Common myeloid progenitor, CD34-positive (primary cell): ENCODE measurements at regions not wholly inside any gene's neighbourhood (a gene's known extent, or its start where the extent isn't known, plus 50 kb on each side); places are given as distances from the start of the nearest gene placed in this dataset.
"Not testable (repeated sequence)": the region's sequence is repeated elsewhere in the genome, so short reads cannot be mapped to it uniquely, and the experiment has no call there.

Experiments
- CTCF ChIA-PET: fragments of 350-600 bp; sonication (Branson Sonifier 250); formaldehyde crosslinking; loops from one replicate; lab custom pipeline; 2021; ENCODE audit warnings: antibody characterized with exemption; lab: Charles Lee
- POLR2A ChIA-PET: fragments of 350-600 bp; sonication (Branson Sonifier 250); formaldehyde crosslinking; loops from one replicate; lab custom pipeline; 2021; ENCODE audit warnings: antibody characterized with exemption; lab: Charles Lee
- DNase-seq, 3 donors: peaks; one replicate each; pipeline versions ENCODE4 v3.0.0 to v3.0.0-alpha.2; 2013
- H3K27ac ChIP-seq, 2 experiments: 1 replicate in 1 of 2; 2 replicates in 1 of 2; pipeline ENCODE4 v1.7.0; 2013; ENCODE audit warnings: inconsistent platforms in 2 of 2, low read length in 2 of 2, mild to moderate bottlenecking in 2 of 2, low read depth in 1 of 2, moderate library complexity in 1 of 2; ENCODE audit not compliant: severe bottlenecking in 2 of 2, insufficient read depth in 1 of 2, poor library complexity in 1 of 2
- H3K27me3 ChIP-seq, 5 experiments: replicated peaks in 2 of 5; 1 replicate in 3 of 5; 2 replicates in 2 of 5; pipeline versions ENCODE4 v1.6.1 to v1.7.0; 2013; ENCODE audit warnings: low read length in 4 of 5, mild to moderate bottlenecking in 2 of 5, moderate library complexity in 2 of 5, inconsistent platforms in 1 of 5; ENCODE audit not compliant: insufficient read depth in 5 of 5, control insufficient read depth in 4 of 5
- H3K36me3 ChIP-seq, 4 experiments: 1 replicate in 2 of 4; 2 replicates in 2 of 4; pipeline versions ENCODE4 v1.6.1 to v1.7.0; 2013; ENCODE audit warnings: low read length in 3 of 4, control low read depth in 1 of 4, mild to moderate bottlenecking in 1 of 4; ENCODE audit not compliant: control insufficient read depth in 4 of 4, insufficient read depth in 4 of 4
- H3K4me1 ChIP-seq, 4 experiments: 1 replicate in 3 of 4; 2 replicates in 1 of 4; pipeline versions ENCODE4 v1.6.1 to v1.7.1; 2013; ENCODE audit warnings: low read length in 3 of 4, mild to moderate bottlenecking in 3 of 4, control low read depth in 1 of 4, inconsistent platforms in 1 of 4, moderate library complexity in 1 of 4; ENCODE audit not compliant: control insufficient read depth in 4 of 4, insufficient read depth in 4 of 4; ENCODE audit errors: control extremely low read depth in 1 of 4
- H3K4me3 ChIP-seq, 7 experiments: 1 replicate in 4 of 7; 2 replicates in 3 of 7; pipeline versions ENCODE4 v1.5.1 to v1.7.0; 2013; ENCODE audit warnings: mild to moderate bottlenecking in 7 of 7, low read length in 6 of 7, moderate library complexity in 6 of 7, inconsistent platforms in 2 of 7, low read depth in 2 of 7, control low read depth in 1 of 7; ENCODE audit not compliant: insufficient read depth in 4 of 7, control insufficient read depth in 1 of 7; ENCODE audit errors: extremely low read depth in 1 of 7
- H3K9me3 ChIP-seq, 5 experiments: 1 replicate in 4 of 5; 2 replicates in 1 of 5; pipeline versions ENCODE4 v1.6.1 to v1.7.1; 2013; ENCODE audit warnings: low read length in 4 of 5, mild to moderate bottlenecking in 2 of 5, inconsistent platforms in 1 of 5, low read depth in 1 of 5, moderate library complexity in 1 of 5; ENCODE audit not compliant: control insufficient read depth in 4 of 5, insufficient read depth in 2 of 5; ENCODE audit errors: control extremely low read depth in 1 of 5
- WGBS: methylation state at CpG from one replicate; pipeline ENCODE4 v1.1.5; 2013; ENCODE audit not compliant: insufficient coverage; 5-methylcytosine and 5-hydroxymethylcytosine counted together

- H3K27me3 ChIP-seq, CTCF ChIA-PET, H3K27ac ChIP-seq, H3K4me3 ChIP-seq, H3K36me3 ChIP-seq, H3K9me3 ChIP-seq, H3K4me1 ChIP-seq, DNase-seq, POLR2A ChIA-PET: not testable (repeated sequence)
- 88% methylated on average over 2 of the region's 3 CpGs for WGBS
Observed at GRCh38 chr12:103026643-103027042, 69.2 kb downstream of the ASCL1 start.

- no peak for DNase-seq
- Histone ChIP-seq H3K9me3 (no peaks in the 10 kb centered on the region), H3K36me3 (no peaks in the 10 kb centered on the region), H3K4me3 (no peak overlapping the region), H3K27ac (no peak overlapping the region), H3K27me3 (no peaks in the 10 kb centered on the region), H3K4me1 (no peaks in the 10 kb centered on the region)
- ChIA-PET POLR2A (no interaction called here), CTCF (no interaction called here)
- 86% methylated on average over 4 of the region's 6 CpGs for WGBS
Observed at GRCh38 chr12:103028881-103029639, 71.6 kb downstream of the ASCL1 start.

GRCh38 chr12:103036581-103037214 is 79.2 kb downstream of the ASCL1 start:
- Histone ChIP-seq H3K27me3 (no peaks in the 10 kb centered on the region), H3K4me3 (no peak overlapping the region), H3K36me3 (no peaks in the 10 kb centered on the region), H3K27ac (no peak overlapping the region), H3K9me3 (peaks cover 0 to 2% (median 0%) of the 10 kb centered on the region in 5 experiments), H3K4me1 (no peaks in the 10 kb centered on the region)
- CTCF ChIA-PET: no interaction called here
- WGBS: no CpG with 5 or more reads among the region's 1 CpG
- POLR2A ChIA-PET: no interaction called here
- no peak for DNase-seq

- POLR2A ChIA-PET: no interaction called here
- DNase-seq: no peak
- WGBS: 37% methylated on average over 16 of the region's 18 CpGs
Observed at GRCh38 chr12:103043531-103044486, 86.3 kb downstream of the ASCL1 start.

GRCh38 chr12:103046154-103046553 is 88.7 kb downstream of the ASCL1 start:
- no peak overlapping the region for H3K27ac ChIP-seq
- H3K27me3 ChIP-seq: peaks cover 0 to 10% (median 1%) of the 10 kb centered on the region in 5 experiments
- no peak overlapping the region for H3K4me3 ChIP-seq
- ChIA-PET CTCF (no interaction called here), POLR2A (no interaction called here)
- no peak for DNase-seq
- H3K36me3 ChIP-seq: no peaks in the 10 kb centered on the region
- 90% methylated on average over 1 of the region's 3 CpGs for WGBS
- no peaks in the 10 kb centered on the region for H3K9me3 ChIP-seq
- H3K4me1 ChIP-seq: no peaks in the 10 kb centered on the region

More at GRCh38 chr12:103043531-103044486, 86.3 kb downstream of the ASCL1 start:
- H3K27me3 ChIP-seq: peaks cover 0 to 10% (median 1%) of the 10 kb centered on the region in 5 experiments
- H3K36me3 ChIP-seq: no peaks in the 10 kb centered on the region
- no peaks in the 10 kb centered on the region for H3K9me3 ChIP-seq
- no peak overlapping the region for H3K27ac ChIP-seq
- H3K4me1 ChIP-seq: no peaks in the 10 kb centered on the region
- no peak overlapping the region for H3K4me3 ChIP-seq
- CTCF ChIA-PET: no interaction called here

- Histone ChIP-seq H3K27me3 (no peaks in the 10 kb centered on the region), H3K4me1 (no peaks in the 10 kb centered on the region), H3K36me3 (no peaks in the 10 kb centered on the region), H3K4me3 (no peak overlapping the region), H3K9me3 (no peaks in the 10 kb centered on the region), H3K27ac (no peak overlapping the region)
- 80% methylated on average over 2 of the region's 4 CpGs for WGBS
- POLR2A ChIA-PET: no interaction called here
- DNase-seq: no peak
- CTCF ChIA-PET: no interaction called here
Observed at GRCh38 chr12:103050273-103050672, 92.8 kb downstream of the ASCL1 start.
